Transverse colon (tissue), 4 donors: ENCODE measurements at regions not wholly inside any gene's neighbourhood (a gene's known extent, or its start where the extent isn't known, plus 50 kb on each side); places are given as distances from the start of the nearest gene placed in this dataset.

Experiments used
- POLR2AphosphoS5 ChIP-seq, 3 donors: sonication (generic); formaldehyde crosslinking; IDR thresholded peaks; one replicate each; pipeline ENCODE4 v1.6.1; 2016; ENCODE audit warnings: antibody characterized with exemption in 3 of 3
- TF ChIP-seq, protein P1 (sequence below), 5 experiments: fragments of 200-600 bp in 3 of 5; fragments of 450-650 bp in 2 of 5; sonication (generic) in 3 of 5; IDR thresholded peaks; 1 replicate in 2 of 5; 2 replicates in 3 of 5; pipeline ENCODE4 v1.5.1; 2016 to 2017; ENCODE audit warnings: antibody characterized with exemption in 5 of 5, inconsistent platforms in 3 of 5, mild to moderate bottlenecking in 2 of 5, moderate library complexity in 1 of 5

DNA sequence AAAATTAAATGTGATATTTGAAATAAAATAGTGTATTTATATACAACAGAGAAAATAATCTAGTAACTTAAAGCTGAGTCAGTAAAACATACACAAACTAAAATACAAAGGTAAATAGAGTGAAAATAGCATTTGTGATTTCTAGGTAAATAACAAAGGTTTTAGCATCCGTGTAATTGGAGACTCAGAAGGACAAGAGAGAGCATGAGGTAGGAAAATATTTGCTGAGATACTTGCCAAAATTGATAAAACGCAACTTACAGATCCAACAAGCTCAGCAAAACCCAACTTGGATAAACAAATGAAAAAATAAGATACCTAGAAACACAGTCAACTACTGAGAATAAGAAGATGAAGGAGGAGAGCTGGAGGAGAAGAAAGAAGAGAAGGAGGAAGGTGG, 634.7 kb upstream of the CCDC179 start:
- TF ChIP-seq, protein P1, sequence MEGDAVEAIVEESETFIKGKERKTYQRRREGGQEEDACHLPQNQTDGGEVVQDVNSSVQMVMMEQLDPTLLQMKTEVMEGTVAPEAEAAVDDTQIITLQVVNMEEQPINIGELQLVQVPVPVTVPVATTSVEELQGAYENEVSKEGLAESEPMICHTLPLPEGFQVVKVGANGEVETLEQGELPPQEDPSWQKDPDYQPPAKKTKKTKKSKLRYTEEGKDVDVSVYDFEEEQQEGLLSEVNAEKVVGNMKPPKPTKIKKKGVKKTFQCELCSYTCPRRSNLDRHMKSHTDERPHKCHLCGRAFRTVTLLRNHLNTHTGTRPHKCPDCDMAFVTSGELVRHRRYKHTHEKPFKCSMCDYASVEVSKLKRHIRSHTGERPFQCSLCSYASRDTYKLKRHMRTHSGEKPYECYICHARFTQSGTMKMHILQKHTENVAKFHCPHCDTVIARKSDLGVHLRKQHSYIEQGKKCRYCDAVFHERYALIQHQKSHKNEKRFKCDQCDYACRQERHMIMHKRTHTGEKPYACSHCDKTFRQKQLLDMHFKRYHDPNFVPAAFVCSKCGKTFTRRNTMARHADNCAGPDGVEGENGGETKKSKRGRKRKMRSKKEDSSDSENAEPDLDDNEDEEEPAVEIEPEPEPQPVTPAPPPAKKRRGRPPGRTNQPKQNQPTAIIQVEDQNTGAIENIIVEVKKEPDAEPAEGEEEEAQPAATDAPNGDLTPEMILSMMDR (IDR thresholded peaks at IDR 0.05): no peak
- no peak for TF ChIP-seq POLR2AphosphoS5 (IDR thresholded peaks at IDR 0.05)
